ENCODE measurements at regions not wholly inside any gene's neighbourhood (a gene's known extent, or its start where the extent isn't known, plus 50 kb on each side); places are given as distances from the start of the nearest gene placed in this dataset.

GRCh38 chr7:15855525-15856109 lies 169.1 kb upstream of the MEOX2 start:
- DNase-seq (ENCODE audit: low spot score), result no peak

- DNase-seq (ENCODE audit: low spot score), result no peak
These were observed 168.5 kb upstream of the MEOX2 start for GRCh38 chr7:15854841-15855524.

GRCh38 chr7:15853832-15854470 lies 167.5 kb upstream of the MEOX2 start:
- DNase-seq (ENCODE audit: low spot score), result no peak

GRCh38 chr7:15851201-15851600 lies 164.7 kb upstream of the MEOX2 start:
- no peak for DNase-seq (ENCODE audit: low spot score)

- DNase-seq (ENCODE audit: low spot score), result no peak
These were observed 162.4 kb upstream of the MEOX2 start for GRCh38 chr7:15848901-15849300.

GRCh38 chr7:15848362-15848761 lies 161.9 kb upstream of the MEOX2 start:
- no peak for DNase-seq (ENCODE audit: low spot score)

GRCh38 chr7:15845868-15846267 lies 159.4 kb upstream of the MEOX2 start:
- DNase-seq (ENCODE audit: low spot score), result no peak

GRCh38 chr7:15845461-15845860 lies 159.0 kb upstream of the MEOX2 start:
- no peak for DNase-seq (ENCODE audit: low spot score)

- DNase-seq (ENCODE audit: low spot score), result peak; percentile 59
These were observed 153.1 kb upstream of the MEOX2 start for GRCh38 chr7:15839416-15840100.

GRCh38 chr7:15838265-15838664 lies 151.8 kb upstream of the MEOX2 start:
- DNase-seq (ENCODE audit: low spot score), result no peak

- no peak for DNase-seq (ENCODE audit: low spot score)
These were observed 150.9 kb upstream of the MEOX2 start for GRCh38 chr7:15837306-15837950.

GRCh38 chr7:15836651-15837050 lies 150.2 kb upstream of the MEOX2 start:
- DNase-seq (ENCODE audit: low spot score), result no peak

- DNase-seq (ENCODE audit: low spot score), result no peak
These were observed 149.6 kb upstream of the MEOX2 start for GRCh38 chr7:15836041-15836440.

- DNase-seq (ENCODE audit: low spot score), result no peak
These were observed 148.0 kb upstream of the MEOX2 start for GRCh38 chr7:15834446-15834845.

GRCh38 chr7:15832996-15833395 lies 146.5 kb upstream of the MEOX2 start:
- DNase-seq (ENCODE audit: low spot score), result no peak

- DNase-seq (ENCODE audit: low spot score), result no peak
These were observed 145.1 kb upstream of the MEOX2 start for GRCh38 chr7:15831606-15832005.

GRCh38 chr7:15829691-15830090 lies 143.2 kb upstream of the MEOX2 start:
- no peak for DNase-seq (ENCODE audit: low spot score)

GRCh38 chr7:15828881-15829280 lies 142.4 kb upstream of the MEOX2 start:
- DNase-seq (ENCODE audit: low spot score), result peak; percentile 52

- peak; percentile 31 for DNase-seq (ENCODE audit: low spot score)
These were observed 135.3 kb upstream of the MEOX2 start for GRCh38 chr7:15821484-15822427.

GRCh38 chr7:15820319-15820718 lies 133.8 kb upstream of the MEOX2 start:
- DNase-seq (ENCODE audit: low spot score), result no peak

GRCh38 chr7:15816835-15817426 lies 130.4 kb upstream of the MEOX2 start:
- no peak for DNase-seq (ENCODE audit: low spot score)

Measured in D341Med (cell line).